ENCODE measurements at regions not wholly inside any gene's neighbourhood (a gene's known extent, or its start where the extent isn't known, plus 50 kb on each side); places are given as distances from the start of the nearest gene placed in this dataset.

GRCh38 chr6:11449408-11449807 lies 88.1 kb upstream of the TMEM170B start:
- TF ChIP-seq CTCF (IDR thresholded peaks at IDR 0.05), result no peak
- TF ChIP-seq ZBTB33 (IDR thresholded peaks at IDR 0.05; ENCODE audit: borderline replicate concordance, low read depth), result no peak
- TF ChIP-seq YY1 (IDR thresholded peaks at IDR 0.05; ENCODE audit: low read depth), result no peak
- TF ChIP-seq POLR2AphosphoS5 (IDR thresholded peaks at IDR 0.05; ENCODE audit: low read depth, low read length), result no peak
